ENCODE measurements at regions not wholly inside any gene's neighbourhood (a gene's known extent, or its start where the extent isn't known, plus 50 kb on each side); places are given as distances from the start of the nearest gene placed in this dataset.

DNA sequence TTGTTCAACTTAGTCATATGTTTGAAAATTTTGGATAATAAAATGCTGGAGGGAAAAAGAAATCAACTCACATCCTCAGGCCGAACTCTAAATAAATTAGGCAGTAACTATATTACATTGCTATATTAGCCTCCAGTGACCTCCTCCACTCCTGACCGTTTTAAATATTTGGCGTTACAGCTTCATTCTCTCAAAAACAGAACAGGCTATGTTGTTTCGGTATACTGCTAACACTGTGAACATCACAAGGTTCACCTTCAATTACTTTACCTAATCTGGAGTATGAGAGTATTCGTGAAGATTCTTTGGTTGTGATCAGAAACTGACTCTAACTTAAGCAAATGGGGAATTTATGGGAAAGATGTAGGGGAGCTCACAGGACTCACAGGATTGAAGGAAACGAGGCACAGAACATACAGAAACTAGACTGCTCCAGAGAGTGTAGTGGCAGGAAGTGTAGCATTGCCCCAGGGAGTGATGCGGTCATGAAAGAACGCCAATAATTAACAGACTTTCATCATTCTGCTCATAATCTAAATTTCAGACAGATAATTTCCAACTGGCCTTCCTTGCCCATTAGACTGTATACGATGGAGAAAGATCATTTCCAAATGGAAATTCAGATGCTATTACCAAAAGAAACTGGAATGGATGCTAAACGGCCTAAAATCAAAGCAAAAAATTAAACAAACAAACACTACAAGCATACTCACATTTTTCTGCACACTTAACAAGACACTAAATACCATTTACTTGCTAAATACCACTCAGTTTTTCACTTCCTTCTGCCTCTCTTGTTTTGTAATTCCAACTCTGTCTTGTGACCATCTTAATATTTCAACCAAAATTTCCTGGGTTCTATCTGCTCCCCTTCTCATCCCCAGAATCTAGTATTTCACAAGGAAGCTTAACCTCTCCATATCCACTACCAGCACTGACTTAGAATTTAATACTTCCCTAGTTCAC is 110.1 kb upstream of the LPAR1 start:
- intact Hi-C loops (cut with DNase I), result no loop called here
- ATAC-seq (no peak), DNase-seq (no peak)
- Histone ChIP-seq H3K27me3 (no peaks in the 10 kb centered on the region), H3K4me3 (no peak overlapping the region), H3K27ac (no peak overlapping the region), H3K4me1 (no peaks in the 10 kb centered on the region), H3K9me3 (no peaks in the 10 kb centered on the region), H3K36me3 (replicated peaks in 1 of 2; ENCODE audit: insufficient read depth in 1 of 2, low read depth in 2 of 2) (no peaks in the 10 kb centered on the region)
- 66 to 67% methylated on average over 10 of the region's 10 CpGs for WGBS, 2 donors
- TF ChIP-seq POLR2A (IDR thresholded peaks at IDR 0.05) (no peak), CTCF (IDR thresholded peaks at IDR 0.05) (no peak)

GRCh38 chr9:111147041-111147440 is 108.8 kb upstream of the LPAR1 start:
- TF ChIP-seq POLR2A (IDR thresholded peaks at IDR 0.05) (no peak), CTCF (IDR thresholded peaks at IDR 0.05) (no peak)
- no peak overlapping the region for H3K27ac ChIP-seq
- H3K4me1 ChIP-seq, result no peaks in the 10 kb centered on the region
- no peaks in the 10 kb centered on the region for H3K27me3 ChIP-seq
- no peaks in the 10 kb centered on the region for H3K9me3 ChIP-seq
- H3K36me3 ChIP-seq (replicated peaks in 1 of 2; ENCODE audit: insufficient read depth in 1 of 2, low read depth in 2 of 2), result no peaks in the 10 kb centered on the region
- WGBS, 2 donors, result 55 to 65% methylated on average over 2 to 3 of the region's 3 CpGs
- no peak overlapping the region for H3K4me3 ChIP-seq
- DNase-seq, result no peak
- intact Hi-C loops (cut with DNase I), result no loop called here
- no peak for ATAC-seq

- ATAC-seq (no peak), DNase-seq (no peak)
- intact Hi-C loops (cut with DNase I), result no loop called here
- Histone ChIP-seq H3K9me3 (no peaks in the 10 kb centered on the region), H3K27me3 (no peaks in the 10 kb centered on the region), H3K36me3 (replicated peaks in 1 of 2; ENCODE audit: insufficient read depth in 1 of 2, low read depth in 2 of 2) (no peaks in the 10 kb centered on the region), H3K4me3 (no peak overlapping the region), H3K4me1 (no peaks in the 10 kb centered on the region), H3K27ac (no peak overlapping the region)
- TF ChIP-seq CTCF (IDR thresholded peaks at IDR 0.05), result no peak
- no peak for TF ChIP-seq POLR2A (IDR thresholded peaks at IDR 0.05)
- 68 to 76% methylated on average over 3 of the region's 3 CpGs for WGBS, 2 donors
Measured at GRCh38 chr9:111144741-111145140, 106.5 kb upstream of the LPAR1 start.

- DNase-seq (no peak), ATAC-seq (no peak)
- Histone ChIP-seq H3K4me3 (no peak overlapping the region), H3K27ac (no peak overlapping the region), H3K4me1 (no peaks in the 10 kb centered on the region), H3K36me3 (replicated peaks in 1 of 2; ENCODE audit: insufficient read depth in 1 of 2, low read depth in 2 of 2) (no peaks in the 10 kb centered on the region), H3K9me3 (no peaks in the 10 kb centered on the region), H3K27me3 (no peaks in the 10 kb centered on the region)
- WGBS, 2 donors, result 55 to 62% methylated on average over 2 of the region's 2 CpGs
- intact Hi-C loops (cut with DNase I), result no loop called here
- TF ChIP-seq CTCF (IDR thresholded peaks at IDR 0.05) (no peak), POLR2A (IDR thresholded peaks at IDR 0.05) (no peak)
Measured at GRCh38 chr9:111136180-111136579, 97.9 kb upstream of the LPAR1 start.

DNA sequence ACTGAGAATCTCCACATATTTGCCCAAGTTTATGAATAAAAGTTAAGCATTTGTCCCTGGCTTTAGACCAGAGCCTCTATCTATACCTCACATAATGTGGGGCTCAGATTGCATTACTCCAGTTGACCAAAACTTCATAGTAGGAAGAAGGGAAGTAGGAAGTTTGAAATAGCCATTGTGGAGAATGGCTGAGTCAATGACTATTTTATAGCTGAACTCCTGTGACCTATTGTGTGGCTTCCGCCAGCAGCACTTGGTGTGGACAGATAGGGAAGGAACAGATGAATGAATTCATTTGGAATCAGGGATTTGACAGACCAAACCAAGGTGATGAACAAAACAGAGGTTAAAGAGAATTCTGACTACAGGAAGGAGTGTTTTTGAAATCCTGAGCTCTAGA is 92.9 kb upstream of the LPAR1 start:
- Histone ChIP-seq H3K4me1 (no peaks in the 10 kb centered on the region), H3K9me3 (no peaks in the 10 kb centered on the region), H3K4me3 (no peak overlapping the region), H3K27me3 (no peaks in the 10 kb centered on the region), H3K27ac (no peak overlapping the region), H3K36me3 (replicated peaks in 1 of 2; ENCODE audit: insufficient read depth in 1 of 2, low read depth in 2 of 2) (no peaks in the 10 kb centered on the region)
- no peak for DNase-seq
- TF ChIP-seq POLR2A (IDR thresholded peaks at IDR 0.05), result no peak
- intact Hi-C loops (cut with DNase I), result no loop called here
- 60 to 88% methylated on average over 1 of the region's 1 CpG for WGBS, 2 donors
- ATAC-seq, result no peak

Measured in body of pancreas (tissue), 4 donors.